ENCODE measurements at regions not wholly inside any gene's neighbourhood (a gene's known extent, or its start where the extent isn't known, plus 50 kb on each side); places are given as distances from the start of the nearest gene placed in this dataset.

GRCh38 chr17:77601054-77601979, 357.2 kb upstream of the TNRC6C start:
- DNase-seq (ENCODE audit: low read depth in 2 of 2), result no peak

- DNase-seq (ENCODE audit: low read depth in 2 of 2), result no peak
Measured at GRCh38 chr17:77602062-77602746, 356.3 kb upstream of the TNRC6C start.

GRCh38 chr17:77602883-77603640, 355.4 kb upstream of the TNRC6C start:
- DNase-seq (ENCODE audit: low read depth in 2 of 2), result no peak

- DNase-seq (ENCODE audit: low read depth in 2 of 2), result no peak
Measured at GRCh38 chr17:77604301-77604972, 354.1 kb upstream of the TNRC6C start.

GRCh38 chr17:77604973-77605313, 353.6 kb upstream of the TNRC6C start:
- DNase-seq (ENCODE audit: low read depth in 2 of 2), result no peak

- DNase-seq (ENCODE audit: low read depth in 2 of 2), result no peak
Measured at GRCh38 chr17:77606146-77606864, 352.2 kb upstream of the TNRC6C start.

- no peak for DNase-seq (ENCODE audit: low read depth in 2 of 2)
Measured at GRCh38 chr17:77606865-77607210, 351.7 kb upstream of the TNRC6C start.

- DNase-seq (ENCODE audit: low read depth in 2 of 2), result no peak
Measured at GRCh38 chr17:77607606-77608005, 350.9 kb upstream of the TNRC6C start.

- no peak for DNase-seq (ENCODE audit: low read depth in 2 of 2)
Measured at GRCh38 chr17:77608431-77608830, 350.1 kb upstream of the TNRC6C start.

GRCh38 chr17:77609553-77610517, 348.7 kb upstream of the TNRC6C start:
- peak; percentile 23 to 54 for DNase-seq (ENCODE audit: low read depth in 2 of 2)

GRCh38 chr17:77610518-77610893, 348.0 kb upstream of the TNRC6C start:
- no peak for DNase-seq (ENCODE audit: low read depth in 2 of 2)

- no peak for DNase-seq (ENCODE audit: low read depth in 2 of 2)
Measured at GRCh38 chr17:77610972-77611521, 347.5 kb upstream of the TNRC6C start.

GRCh38 chr17:77611791-77612502, 346.6 kb upstream of the TNRC6C start:
- DNase-seq (ENCODE audit: low read depth in 2 of 2), result no peak

GRCh38 chr17:77613218-77613617, 345.3 kb upstream of the TNRC6C start:
- DNase-seq (ENCODE audit: low read depth in 2 of 2), result no peak

- DNase-seq (ENCODE audit: low read depth in 2 of 2), result no peak
Measured at GRCh38 chr17:77613627-77614026, 344.9 kb upstream of the TNRC6C start.

GRCh38 chr17:77615703-77616253, 342.7 kb upstream of the TNRC6C start:
- DNase-seq (ENCODE audit: low read depth in 2 of 2), result no peak

GRCh38 chr17:77616254-77616731, 342.2 kb upstream of the TNRC6C start:
- no peak for DNase-seq (ENCODE audit: low read depth in 2 of 2)

GRCh38 chr17:77617516-77617915, 341.0 kb upstream of the TNRC6C start:
- no peak for DNase-seq (ENCODE audit: low read depth in 2 of 2)

GRCh38 chr17:77618173-77618572, 340.3 kb upstream of the TNRC6C start:
- DNase-seq (ENCODE audit: low read depth in 2 of 2), result no peak

All from stimulated activated CD8-positive, alpha-beta memory T cell treated with anti-CD3 and anti-CD28 coated beads, Interleukin-15, amount 100 ng/mL, for 4 hours (primary cell).